GM19397 (cell line): ENCODE measurements at regions not wholly inside any gene's neighbourhood (a gene's known extent, or its start where the extent isn't known, plus 50 kb on each side); places are given as distances from the start of the nearest gene placed in this dataset.
"Not testable (repeated sequence)": the region's sequence is repeated elsewhere in the genome, so short reads cannot be mapped to it uniquely, and the experiment has no call there.

ENCODE experiments used
- ATAC-seq: cut with Tn5 transposase; IDR thresholded peaks from one replicate; pipeline ENCODE4 v1.9.1; 2021; ENCODE audit warnings: mild to moderate bottlenecking, moderate library complexity; ENCODE audit not compliant: unreplicated experiment

GRCh38 chr4:179151770-179152169 is 1709.5 kb upstream of the AGA start:
- no peak for ATAC-seq

- ATAC-seq, result no peak
Observed at GRCh38 chr4:179163147-179163546, 1720.9 kb upstream of the AGA start.

- no peak for ATAC-seq
Observed at GRCh38 chr4:179164267-179164999, 1722.2 kb upstream of the AGA start.

- no peak for ATAC-seq
Observed at GRCh38 chr4:179165000-179165738, 1722.9 kb upstream of the AGA start.

- no peak for ATAC-seq
Observed at GRCh38 chr4:179165862-179166261, 1723.6 kb upstream of the AGA start.

- not testable (repeated sequence) for ATAC-seq
Observed at GRCh38 chr4:179170308-179170707, 1728.1 kb upstream of the AGA start.

GRCh38 chr4:179182741-179183140 is 1740.5 kb upstream of the AGA start:
- no peak for ATAC-seq

GRCh38 chr4:179195887-179196286 is 1753.7 kb upstream of the AGA start:
- ATAC-seq, result no peak

- no peak for ATAC-seq
Observed at GRCh38 chr4:179196511-179196910, 1754.3 kb upstream of the AGA start.

GRCh38 chr4:179200681-179201080 is 1758.4 kb upstream of the AGA start:
- no peak for ATAC-seq

- no peak for ATAC-seq
Observed at GRCh38 chr4:179225594-179225993, 1783.4 kb upstream of the AGA start.

- ATAC-seq, result no peak
Observed at GRCh38 chr4:179248821-179249220, 1806.6 kb upstream of the AGA start.

- ATAC-seq, result no peak
Observed at GRCh38 chr4:179268791-179269190, 1826.6 kb upstream of the AGA start.

GRCh38 chr4:179272282-179272681 is 1830.0 kb upstream of the AGA start:
- no peak for ATAC-seq

- ATAC-seq, result no peak
Observed at GRCh38 chr4:179278647-179279046, 1836.4 kb upstream of the AGA start.

- ATAC-seq, result no peak
Observed at GRCh38 chr4:179285696-179286095, 1843.5 kb upstream of the AGA start.

GRCh38 chr4:179291657-179292056 is 1849.4 kb upstream of the AGA start:
- ATAC-seq, result no peak

- no peak for ATAC-seq
Observed at GRCh38 chr4:179292468-179292867, 1850.2 kb upstream of the AGA start.

- ATAC-seq, result peak; percentile 86
Observed at GRCh38 chr4:179307297-179308136, 1865.3 kb upstream of the AGA start.

- ATAC-seq, result no peak
Observed at GRCh38 chr4:179313823-179314222, 1871.6 kb upstream of the AGA start.

- ATAC-seq, result no peak
Observed at GRCh38 chr4:179325181-179325580, 1882.9 kb upstream of the AGA start.

GRCh38 chr4:179328627-179329026 is 1886.4 kb upstream of the AGA start:
- ATAC-seq, result no peak
